HEK293T (cell line): ENCODE measurements at regions not wholly inside any gene's neighbourhood (a gene's known extent, or its start where the extent isn't known, plus 50 kb on each side); places are given as distances from the start of the nearest gene placed in this dataset.

Experiments
- BHLHE40 ChIP-seq: fragments of 450-650 bp; IDR thresholded peaks from 2 replicates; pipeline ENCODE4 v1.6.1; 2016; ENCODE audit warnings: mild to moderate bottlenecking, moderate library complexity, borderline replicate concordance
- FOXM1 ChIP-seq: fragments of 450-650 bp; IDR thresholded peaks from 2 replicates; pipeline ENCODE4 v1.6.1; 2017; ENCODE audit warnings: mild to moderate bottlenecking, borderline replicate concordance
- HDGF ChIP-seq: fragments of 450-650 bp; IDR thresholded peaks from 2 replicates; pipeline ENCODE4 v1.6.1; 2017; ENCODE audit warnings: antibody characterized with exemption, borderline replicate concordance
- NFRKB ChIP-seq: fragments of 450-650 bp; IDR thresholded peaks from 2 replicates; pipeline ENCODE4 v1.6.1; 2016; ENCODE audit warnings: mild to moderate bottlenecking, moderate library complexity
- SP1 ChIP-seq: fragments of 450-650 bp; IDR thresholded peaks from 2 replicates; pipeline ENCODE4 v1.6.1; 2017
- TARDBP ChIP-seq: fragments of 450-650 bp; IDR thresholded peaks from 2 replicates; pipeline ENCODE4 v1.6.1; 2016

GRCh38 chr6:139584599-139584998 lies 210.2 kb upstream of the CITED2 start:
- no peak for TF ChIP-seq NFRKB
- TF ChIP-seq SP1 = no peak
- no peak for TF ChIP-seq FOXM1
- TF ChIP-seq TARDBP = no peak
- no peak for TF ChIP-seq HDGF
- TF ChIP-seq BHLHE40 = no peak
